ENCODE measurements at regions not wholly inside any gene's neighbourhood (a gene's known extent, or its start where the extent isn't known, plus 50 kb on each side); places are given as distances from the start of the nearest gene placed in this dataset.

- TF ChIP-seq CTCF (conservative IDR thresholded peaks at IDR 0.05; ENCODE audit: low read length), result no peak
- no peak for DNase-seq (ENCODE audit: low read depth)
- H3K4me3 ChIP-seq (ENCODE audit: low read length), result no peak overlapping the region
These were observed 67.6 kb downstream of the HTR1A start for GRCh38 chr5:63894690-63895089.

GRCh38 chr5:63878788-63879187, 83.5 kb downstream of the HTR1A start:
- H3K4me3 ChIP-seq (ENCODE audit: low read length), result no peak overlapping the region
- TF ChIP-seq CTCF (conservative IDR thresholded peaks at IDR 0.05; ENCODE audit: low read length), result no peak
- DNase-seq (ENCODE audit: low read depth), result no peak

GRCh38 chr5:63877961-63878360, 84.3 kb downstream of the HTR1A start:
- no peak for TF ChIP-seq CTCF (conservative IDR thresholded peaks at IDR 0.05; ENCODE audit: low read length)
- DNase-seq (ENCODE audit: low read depth), result no peak

GRCh38 chr5:63860379-63860778, 101.9 kb downstream of the HTR1A start:
- DNase-seq (ENCODE audit: low read depth), result no peak
- no peak overlapping the region for H3K4me3 ChIP-seq (ENCODE audit: low read length)
- no peak for TF ChIP-seq CTCF (conservative IDR thresholded peaks at IDR 0.05; ENCODE audit: low read length)

More at GRCh38 chr5:63877961-63878360, 84.3 kb downstream of the HTR1A start:
- H3K4me3 ChIP-seq (ENCODE audit: low read length), result no peak overlapping the region

GRCh38 chr5:63854076-63854475, 108.2 kb downstream of the HTR1A start:
- no peak overlapping the region for H3K4me3 ChIP-seq (ENCODE audit: low read length)
- no peak for TF ChIP-seq CTCF (conservative IDR thresholded peaks at IDR 0.05; ENCODE audit: low read length)
- DNase-seq (ENCODE audit: low read depth), result no peak

- no peak for TF ChIP-seq CTCF (conservative IDR thresholded peaks at IDR 0.05; ENCODE audit: low read length)
- no peak overlapping the region for H3K4me3 ChIP-seq (ENCODE audit: low read length)
These were observed 119.1 kb downstream of the HTR1A start for GRCh38 chr5:63843190-63843589.

GRCh38 chr5:63837437-63837836, 124.8 kb downstream of the HTR1A start:
- no peak for DNase-seq (ENCODE audit: low read depth)
- no peak overlapping the region for H3K4me3 ChIP-seq (ENCODE audit: low read length)
- TF ChIP-seq CTCF (conservative IDR thresholded peaks at IDR 0.05; ENCODE audit: low read length), result no peak

More at GRCh38 chr5:63843190-63843589, 119.1 kb downstream of the HTR1A start:
- no peak for DNase-seq (ENCODE audit: low read depth)

All from AG10803 (cell line).